CD4-positive, alpha-beta T cell (primary cell): ENCODE measurements at regions not wholly inside any gene's neighbourhood (a gene's known extent, or its start where the extent isn't known, plus 50 kb on each side); places are given as distances from the start of the nearest gene placed in this dataset.

Source experiments
- ATAC-seq: fragments of 200-7000 bp; cut with Tn5 transposase; one replicate; pipeline ENCODE4 v1.10.0; 2022; ENCODE audit warnings: mild to moderate bottlenecking; ENCODE audit not compliant: poor library complexity
- CTCF ChIA-PET: fragments of 350-600 bp; sonication (Branson Sonifier 250); formaldehyde crosslinking; loops from one replicate; lab custom pipeline; 2021; ENCODE audit warnings: antibody characterized with exemption, inconsistent platforms; lab: Charles Lee
- POLR2A ChIA-PET: fragments of 350-600 bp; sonication (Branson Sonifier 250); formaldehyde crosslinking; loops from one replicate; lab custom pipeline; 2021; ENCODE audit warnings: antibody characterized with exemption, inconsistent platforms; lab: Charles Lee
- DNase-seq, 14 experiments: peaks; one replicate each; pipeline ENCODE4 v3.0.0-alpha.2; 2013 to 2020; ENCODE audit warnings: mixed read lengths in 2 of 14
- H3K27ac ChIP-seq, 2 donors: one replicate each; pipeline versions ENCODE4 v1.5.1 to v1.7.0; 2013; ENCODE audit warnings: low read length in 2 of 2, low read depth in 1 of 2, mild to moderate bottlenecking in 1 of 2
- H3K27me3 ChIP-seq, 2 experiments: 1 replicate in 1 of 2; 2 replicates in 1 of 2; pipeline versions ENCODE4 v1.6.1 to v1.7.0; 2013; ENCODE audit warnings: low read length in 2 of 2, control low read depth in 1 of 2, mild to moderate bottlenecking in 1 of 2, moderate library complexity in 1 of 2; ENCODE audit not compliant: insufficient read depth in 2 of 2, control insufficient read depth in 1 of 2
- H3K36me3 ChIP-seq: one replicate; pipeline ENCODE4 v1.6.1; 2013; ENCODE audit warnings: low read length, control low read depth; ENCODE audit not compliant: insufficient read depth
- H3K4me1 ChIP-seq: one replicate; pipeline ENCODE4 v1.6.1; 2013; ENCODE audit warnings: low read length, control low read depth; ENCODE audit not compliant: insufficient read depth
- H3K4me3 ChIP-seq: one replicate; pipeline ENCODE4 v1.5.1; 2013; ENCODE audit warnings: mild to moderate bottlenecking, low read length, moderate library complexity
- H3K9me3 ChIP-seq, 2 experiments: 1 replicate in 1 of 2; 2 replicates in 1 of 2; pipeline versions ENCODE4 v1.6.1 to v1.7.0; 2013; ENCODE audit warnings: low read length in 2 of 2, mild to moderate bottlenecking in 2 of 2, control low read depth in 1 of 2, moderate library complexity in 1 of 2; ENCODE audit not compliant: control insufficient read depth in 1 of 2, insufficient read depth in 1 of 2
- H3K27ac Mint-ChIP-seq: one replicate; pipeline ENCODE4 v1.8.0; 2020; ENCODE audit warnings: mixed read lengths
- H3K27me3 Mint-ChIP-seq: one replicate; pipeline ENCODE4 v1.8.0; 2021; ENCODE audit warnings: mixed read lengths
- H3K36me3 Mint-ChIP-seq: one replicate; pipeline ENCODE4 v1.8.0; 2021; ENCODE audit warnings: low read depth, mixed read lengths
- H3K4me1 Mint-ChIP-seq: one replicate; pipeline ENCODE4 v1.8.0; 2021; ENCODE audit warnings: low read depth, mixed read lengths
- H3K4me3 Mint-ChIP-seq: one replicate; pipeline ENCODE4 v1.8.0; 2020; ENCODE audit warnings: mild to moderate bottlenecking, mixed read lengths
- H3K9me3 Mint-ChIP-seq: one replicate; pipeline ENCODE4 v1.8.0; 2020; ENCODE audit warnings: mixed read lengths
- CTCF ChIP-seq: fragments of 200-600 bp; IDR thresholded peaks from one replicate; pipeline ENCODE4 v1.8.0; 2022; ENCODE audit warnings: antibody characterized with exemption, mild to moderate bottlenecking
- intact Hi-C, 2 experiments: fragments of 100-400 bp; cut with DNase I in 1 of 2; cut with micrococcal nuclease in 1 of 2; formaldehyde crosslinking; loops; one replicate each; pipeline versions ENCODE4 v1.15.1 to v1.9.0; 2023 to 2025; cut with DNase I, micrococcal nuclease

GRCh38 chr14:42671636-42672035 is 1065.0 kb downstream of the LRFN5 start:
- H3K4me1 Mint-ChIP-seq, result no peaks in the 10 kb centered on the region
- Histone ChIP-seq H3K9me3 (peaks cover 0 to 4% of the 10 kb centered on the region in 2 experiments), H3K36me3 (no peaks in the 10 kb centered on the region), H3K27me3 (no peaks in the 10 kb centered on the region), H3K4me3 (no peak overlapping the region), H3K27ac (no peak overlapping the region), H3K4me1 (no peaks in the 10 kb centered on the region)
- ChIA-PET POLR2A (no interaction called here), CTCF (no interaction called here)
- peaks cover 14% of the 10 kb centered on the region for H3K9me3 Mint-ChIP-seq
- no peak overlapping the region for H3K27ac Mint-ChIP-seq
- ATAC-seq (no peak), DNase-seq (no peak)
- intact Hi-C loops, result no loop called here
- no peak for TF ChIP-seq CTCF
- H3K4me3 Mint-ChIP-seq, result no peak overlapping the region
- H3K36me3 Mint-ChIP-seq, result no peaks in the 10 kb centered on the region
- H3K27me3 Mint-ChIP-seq, result no peaks in the 10 kb centered on the region

- POLR2A ChIA-PET, result no interaction called here
- peaks cover 12% of the 10 kb centered on the region for H3K9me3 Mint-ChIP-seq
- no peak overlapping the region for H3K27ac Mint-ChIP-seq
- H3K36me3 Mint-ChIP-seq, result no peaks in the 10 kb centered on the region
- intact Hi-C loops, result no loop called here
- DNase-seq (no peak), ATAC-seq (no peak)
- no peaks in the 10 kb centered on the region for H3K27me3 Mint-ChIP-seq
- no peak overlapping the region for H3K4me3 Mint-ChIP-seq
- Histone ChIP-seq H3K36me3 (no peaks in the 10 kb centered on the region), H3K4me1 (no peaks in the 10 kb centered on the region), H3K4me3 (no peak overlapping the region), H3K9me3 (peaks cover 9 to 10% of the 10 kb centered on the region in 2 experiments), H3K27me3 (no peaks in the 10 kb centered on the region), H3K27ac (no peak overlapping the region)
- CTCF ChIA-PET, result no interaction called here
- no peaks in the 10 kb centered on the region for H3K4me1 Mint-ChIP-seq
- TF ChIP-seq CTCF, result no peak
These were observed 1058.4 kb downstream of the LRFN5 start for GRCh38 chr14:42665083-42665482.

- H3K9me3 ChIP-seq, result peaks cover 9 to 10% of the 10 kb centered on the region in 2 experiments
- Mint-ChIP-seq H3K9me3 (peaks cover 16% of the 10 kb centered on the region), H3K4me3 (no peak overlapping the region), H3K27me3 (no peaks in the 10 kb centered on the region), H3K4me1 (no peaks in the 10 kb centered on the region), H3K27ac (no peak overlapping the region), H3K36me3 (no peaks in the 10 kb centered on the region)
- TF ChIP-seq CTCF, result no peak
- no peak overlapping the region for H3K4me3 ChIP-seq
- POLR2A ChIA-PET, result no interaction called here
- DNase-seq, result no peak
- no peaks in the 10 kb centered on the region for H3K36me3 ChIP-seq
- no peak overlapping the region for H3K27ac ChIP-seq
- no peak for ATAC-seq
- H3K4me1 ChIP-seq, result no peaks in the 10 kb centered on the region
- intact Hi-C loops, result no loop called here
- H3K27me3 ChIP-seq, result no peaks in the 10 kb centered on the region
- CTCF ChIA-PET, result no interaction called here
These were observed 1057.5 kb downstream of the LRFN5 start for GRCh38 chr14:42664190-42664589.
